NCI-H2227 treated with DMSO at 0.1 percent for 48 hours (cell line): ENCODE measurements at regions not wholly inside any gene's neighbourhood (a gene's known extent, or its start where the extent isn't known, plus 50 kb on each side); places are given as distances from the start of the nearest gene placed in this dataset.
A peak's percentile ranks its signal among the peaks of the same experiment; 100 is the strongest.
"Not testable (repeated sequence)": the region's sequence is repeated elsewhere in the genome, so short reads cannot be mapped to it uniquely, and the experiment has no call there.

Source experiments
- DNase-seq: peaks from one replicate; lab custom pipeline; 2025; lab: John Stamatoyannopoulos, UW

DNA sequence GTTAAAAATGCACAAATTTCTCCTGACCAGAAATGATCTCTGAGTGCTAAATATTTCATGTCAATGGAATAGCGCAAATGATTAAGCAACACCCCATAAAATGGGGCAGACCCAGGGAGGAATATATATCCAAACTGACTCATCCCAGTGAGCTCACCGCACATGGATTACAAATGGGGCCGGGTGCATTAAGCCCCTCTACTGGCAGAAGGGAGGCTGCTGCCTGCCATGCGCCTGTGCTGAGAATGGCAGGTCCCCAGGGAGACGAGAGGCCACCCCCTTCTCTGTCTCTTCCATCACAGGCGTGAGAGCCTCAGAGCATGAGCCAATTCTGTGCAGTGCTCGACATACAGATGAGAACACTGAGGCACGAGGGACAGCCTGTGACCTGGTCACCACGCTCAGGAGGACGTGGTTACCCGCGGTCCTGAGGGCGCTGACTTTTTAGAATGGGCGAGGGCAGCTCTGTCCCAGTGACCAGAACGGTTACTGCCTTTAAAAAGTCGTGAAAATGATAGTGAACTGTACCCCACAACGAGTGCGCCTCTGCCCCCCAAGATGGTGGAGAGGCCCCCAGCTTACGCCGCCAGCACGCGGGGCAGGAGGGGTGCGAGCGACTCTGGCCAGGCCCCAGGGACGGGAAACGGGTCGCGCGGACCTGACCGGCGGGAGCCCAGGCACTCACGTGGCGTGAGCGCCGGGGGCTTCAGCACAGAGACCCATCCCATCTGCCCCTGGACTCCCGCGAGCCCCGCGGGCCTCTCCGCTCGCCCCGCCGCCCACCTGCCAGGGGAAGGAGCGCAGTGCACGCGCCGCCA is 130.2 kb upstream of the ALDH3B2 start:
- DNase-seq, result not testable (repeated sequence)

- not testable (repeated sequence) for DNase-seq
Measured at GRCh38 chr11:67803519-67803918, 129.1 kb upstream of the ALDH3B2 start.

DNA sequence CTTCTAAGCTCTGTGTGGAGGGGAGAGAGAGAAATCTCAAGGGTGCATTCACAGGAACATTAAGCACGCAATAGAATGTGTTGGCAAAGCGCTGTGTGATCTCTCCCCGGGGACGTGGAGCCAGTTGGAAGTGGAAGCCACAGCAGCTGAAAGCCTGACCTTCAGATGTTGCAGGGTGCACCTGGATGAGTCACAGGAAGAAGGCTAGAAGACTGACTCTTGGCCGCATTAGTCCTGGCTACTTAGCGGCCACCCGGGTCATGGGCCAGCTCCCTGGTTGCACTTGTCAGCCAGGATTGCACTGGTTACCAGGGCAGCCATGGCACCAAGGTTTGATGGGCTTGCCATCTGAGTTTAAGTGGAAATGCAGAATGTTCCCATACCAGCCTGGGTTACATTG is 128.6 kb upstream of the ALDH3B2 start:
- not testable (repeated sequence) for DNase-seq

DNA sequence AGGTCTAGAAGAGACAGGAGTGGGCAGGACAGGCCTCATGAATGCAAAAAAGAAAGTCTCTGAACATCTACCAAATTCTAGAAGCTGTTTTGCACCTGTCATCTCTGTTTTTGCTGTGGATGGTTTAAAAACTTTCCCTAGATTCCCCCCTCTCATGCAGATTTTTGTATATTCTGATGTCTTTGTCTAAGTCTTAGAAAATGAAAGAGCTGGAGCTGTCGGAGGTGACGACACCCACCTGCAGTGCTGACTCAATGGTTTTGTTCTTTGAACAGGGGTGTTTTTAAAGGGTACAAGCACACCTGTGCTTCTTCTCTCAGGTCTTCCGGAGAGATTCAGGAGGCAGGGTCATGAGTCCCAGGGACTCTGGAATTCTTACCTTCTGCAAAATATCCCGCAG is 128.2 kb upstream of the ALDH3B2 start:
- DNase-seq, result not testable (repeated sequence)

DNA sequence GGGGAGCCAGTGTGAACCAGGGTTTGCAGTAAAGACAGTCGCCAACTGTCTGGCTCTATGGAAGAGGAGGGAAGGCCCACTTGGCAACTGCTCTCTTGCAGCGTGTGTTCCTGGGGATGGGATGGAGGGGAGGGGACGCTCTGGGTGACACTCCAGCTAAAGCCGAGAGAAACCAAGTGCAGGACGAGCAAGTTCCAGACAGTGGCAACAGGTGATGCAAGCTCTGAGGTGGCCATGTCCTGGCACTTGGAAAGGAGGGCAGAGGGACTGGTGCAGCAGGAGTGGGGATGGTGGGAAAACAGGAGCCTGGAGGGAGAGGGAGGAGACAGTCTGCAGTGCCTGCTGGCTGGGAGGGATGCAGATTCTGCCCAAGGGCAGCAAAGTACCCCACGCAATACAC is 127.0 kb upstream of the ALDH3B2 start:
- not testable (repeated sequence) for DNase-seq

- DNase-seq, result not testable (repeated sequence)
Measured at GRCh38 chr11:67800591-67800990, 126.2 kb upstream of the ALDH3B2 start.

- not testable (repeated sequence) for DNase-seq
Measured at GRCh38 chr11:67799808-67800207, 125.4 kb upstream of the ALDH3B2 start.

GRCh38 chr11:67797726-67798521 is 123.5 kb upstream of the ALDH3B2 start:
- DNase-seq, result not testable (repeated sequence)

- DNase-seq, result no peak
Measured at GRCh38 chr11:67795746-67796145, 121.3 kb upstream of the ALDH3B2 start.

GRCh38 chr11:67793750-67794149 is 119.3 kb upstream of the ALDH3B2 start:
- not testable (repeated sequence) for DNase-seq

DNA sequence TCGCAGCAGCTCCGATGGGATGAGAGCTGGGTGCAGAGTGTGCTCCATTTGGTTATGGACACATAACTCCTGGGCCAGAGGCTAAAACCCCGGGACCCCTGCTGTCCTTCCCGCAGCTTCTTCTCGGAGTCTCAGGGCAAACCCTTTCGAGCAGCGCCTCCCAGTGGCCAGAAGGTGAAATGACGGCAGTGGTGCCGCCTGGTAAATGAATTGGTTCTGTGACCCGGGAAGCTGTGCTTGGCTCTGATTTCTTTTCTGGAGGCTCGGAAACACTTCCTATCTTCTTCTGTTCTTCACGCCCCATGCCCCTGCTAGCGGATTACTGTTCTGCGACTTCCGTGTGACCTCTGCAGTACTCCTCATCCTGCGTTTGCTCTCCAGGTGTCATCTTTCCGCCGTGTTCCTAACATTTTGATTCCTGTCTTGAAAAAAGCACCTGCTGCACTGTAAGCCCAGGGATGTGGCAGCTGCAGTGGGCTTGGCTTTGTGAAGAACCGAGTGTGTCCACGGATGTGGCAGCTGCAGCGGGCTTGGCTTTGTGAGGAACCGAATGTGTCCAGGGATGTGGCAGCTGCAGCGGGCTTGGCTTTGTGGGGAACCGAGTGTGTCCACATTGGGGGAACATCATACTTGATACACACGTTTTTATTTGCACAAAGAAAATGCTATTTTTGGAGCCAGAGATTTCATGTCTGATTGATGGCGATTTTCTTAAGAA is 118.0 kb upstream of the ALDH3B2 start:
- not testable (repeated sequence) for DNase-seq

- not testable (repeated sequence) for DNase-seq
Measured at GRCh38 chr11:67791598-67792170, 117.3 kb upstream of the ALDH3B2 start.

GRCh38 chr11:67788341-67788695 is 113.9 kb upstream of the ALDH3B2 start:
- not testable (repeated sequence) for DNase-seq

- not testable (repeated sequence) for DNase-seq
Measured at GRCh38 chr11:67787681-67788340, 113.4 kb upstream of the ALDH3B2 start.

- DNase-seq, result not testable (repeated sequence)
Measured at GRCh38 chr11:67781967-67782366, 107.5 kb upstream of the ALDH3B2 start.

GRCh38 chr11:67781506-67781905 is 107.1 kb upstream of the ALDH3B2 start:
- DNase-seq, result not testable (repeated sequence)

GRCh38 chr11:67780056-67780455 is 105.6 kb upstream of the ALDH3B2 start:
- no peak for DNase-seq

DNA sequence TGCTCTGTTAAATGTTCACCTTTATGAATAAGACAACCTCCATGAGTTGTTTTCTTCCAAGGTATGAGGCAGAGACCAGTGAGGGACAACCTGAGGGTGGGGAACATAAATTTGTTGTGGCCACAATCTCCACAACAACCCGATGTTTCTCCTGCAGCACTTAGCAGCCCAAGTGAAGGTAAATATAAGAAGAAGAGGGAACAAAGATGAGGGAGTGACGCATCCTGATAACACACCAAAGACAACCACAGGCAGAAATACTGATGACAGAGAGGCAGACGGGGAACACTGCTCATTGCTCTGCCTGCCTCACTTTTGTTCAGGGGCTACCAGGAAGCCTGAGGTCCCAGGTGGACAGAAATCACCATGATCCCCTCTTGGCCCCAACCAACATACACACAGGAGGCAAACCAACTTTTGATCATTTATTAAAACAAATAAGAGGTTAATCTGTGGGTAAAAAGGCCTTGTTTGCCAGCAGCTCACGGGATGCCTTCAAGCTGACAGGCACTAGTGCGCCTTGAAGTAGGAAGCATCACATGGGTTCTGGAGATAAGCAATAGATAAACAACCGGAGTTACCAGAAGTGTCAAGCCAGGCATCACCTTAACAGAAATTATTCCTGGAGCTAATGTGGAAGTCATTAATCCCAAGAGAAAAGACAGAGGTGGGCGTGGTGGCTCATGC is 104.9 kb upstream of the ALDH3B2 start:
- not testable (repeated sequence) for DNase-seq

GRCh38 chr11:67776852-67777520 is 102.6 kb upstream of the ALDH3B2 start:
- DNase-seq, result no peak

GRCh38 chr11:67774175-67774574 is 99.8 kb upstream of the ALDH3B2 start:
- peak; percentile 45 for DNase-seq
